Central memory CD4-positive, alpha-beta T cell (primary cell): ENCODE measurements at regions not wholly inside any gene's neighbourhood (a gene's known extent, or its start where the extent isn't known, plus 50 kb on each side); places are given as distances from the start of the nearest gene placed in this dataset.

Experiments used
- DNase-seq: peaks from one replicate; pipeline ENCODE4 v3.0.0; 2022

GRCh38 chr13:21970918-21971317, 300.0 kb downstream of the FGF9 start:
- DNase-seq = no peak

- no peak for DNase-seq
Measured at GRCh38 chr13:21971662-21972621, 301.1 kb downstream of the FGF9 start.

DNA sequence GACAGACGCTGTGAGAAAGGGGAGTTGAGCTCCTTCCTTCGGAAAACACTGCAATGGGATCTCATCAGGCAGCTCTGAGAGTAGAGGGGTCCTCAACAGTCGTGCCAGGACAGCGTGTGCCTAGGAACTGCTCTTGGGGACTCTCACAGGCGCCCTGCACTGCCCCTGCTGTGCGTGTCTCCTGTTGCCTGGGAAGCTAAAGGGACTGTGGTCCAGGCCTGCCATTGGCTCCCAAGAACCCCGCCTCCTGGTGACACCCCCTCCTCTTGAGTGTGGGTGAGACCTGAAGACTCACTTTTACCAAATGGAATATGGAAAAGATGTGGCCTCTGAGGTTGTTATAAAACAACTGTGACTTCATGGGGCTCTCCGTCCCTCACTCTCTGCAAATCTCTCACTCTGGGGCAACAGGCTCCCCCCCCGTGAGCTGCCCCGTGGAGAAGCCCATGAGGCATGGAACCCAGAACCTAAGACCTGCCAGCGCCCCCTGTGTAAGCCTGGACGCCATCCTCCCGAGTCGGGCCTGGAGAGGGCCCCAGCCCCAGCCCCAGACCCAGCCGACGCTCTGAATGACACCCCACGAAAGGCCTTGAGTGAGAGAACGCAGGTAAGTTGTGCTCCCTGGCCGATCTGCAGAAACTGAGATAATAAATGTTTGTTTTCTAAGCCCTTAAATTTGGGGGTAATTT, 302.7 kb downstream of the FGF9 start:
- no peak for DNase-seq

DNA sequence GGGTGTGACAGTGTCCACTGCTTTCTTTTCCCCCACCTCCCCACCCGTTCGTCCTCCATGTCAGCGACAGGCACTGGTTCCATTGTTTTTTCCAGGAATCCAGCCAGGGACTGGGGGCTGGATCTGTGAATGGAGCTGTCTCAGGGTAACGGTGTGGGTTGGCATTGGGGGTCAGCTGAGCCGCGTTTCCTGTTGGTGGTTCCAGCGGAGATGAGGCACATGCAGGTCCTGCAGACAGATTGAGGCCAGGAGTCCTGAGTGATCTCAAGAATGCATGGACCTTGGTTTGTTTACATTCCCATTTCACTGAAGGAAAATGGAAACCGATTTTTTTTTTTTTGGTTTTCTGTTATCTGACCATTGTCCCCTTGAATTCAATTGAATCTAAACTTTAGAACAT, 303.9 kb downstream of the FGF9 start:
- no peak for DNase-seq

GRCh38 chr13:21976159-21976558, 305.3 kb downstream of the FGF9 start:
- no peak for DNase-seq

- DNase-seq = no peak
Measured at GRCh38 chr13:21979161-21979806, 308.4 kb downstream of the FGF9 start.

DNA sequence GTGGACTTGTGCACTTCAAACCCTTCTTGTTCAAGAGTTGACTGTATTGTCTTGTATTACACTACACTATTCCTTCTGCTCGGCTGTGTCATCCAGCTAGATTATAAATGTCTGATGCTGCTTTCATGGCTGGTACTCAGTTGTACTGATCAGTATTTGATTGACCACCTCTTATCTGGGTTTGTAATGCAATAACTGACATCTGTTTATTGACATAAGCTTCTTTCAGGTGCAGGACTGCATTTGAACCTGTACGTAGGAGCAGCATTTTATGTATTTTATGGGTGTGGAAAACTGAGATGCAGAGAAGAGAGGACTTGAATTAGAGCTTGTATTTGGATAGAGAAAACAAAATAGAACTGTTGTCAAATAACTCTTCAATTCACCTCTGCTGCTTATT, 309.2 kb downstream of the FGF9 start:
- DNase-seq = no peak

GRCh38 chr13:21984156-21984555, 313.3 kb downstream of the FGF9 start:
- no peak for DNase-seq

DNA sequence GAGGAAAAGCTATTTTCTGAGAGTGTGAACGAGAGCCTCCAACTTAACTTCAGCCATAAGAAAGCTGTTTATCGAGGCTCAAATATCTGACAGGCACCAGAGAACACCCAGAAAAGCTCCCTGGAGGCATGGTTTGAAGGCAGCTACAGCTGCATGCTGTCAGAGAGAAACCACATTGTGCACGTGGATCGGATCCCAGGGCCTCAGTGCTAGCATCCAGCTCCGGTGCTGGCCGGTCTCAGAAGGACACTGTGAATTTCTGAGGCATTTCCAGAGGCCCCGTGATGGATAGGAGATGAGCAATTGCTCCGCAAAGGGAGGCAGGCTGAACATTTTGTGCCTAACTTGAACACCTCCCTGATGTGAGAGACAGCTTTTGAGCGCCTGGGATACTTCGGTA, 315.7 kb downstream of the FGF9 start:
- DNase-seq = no peak

DNA sequence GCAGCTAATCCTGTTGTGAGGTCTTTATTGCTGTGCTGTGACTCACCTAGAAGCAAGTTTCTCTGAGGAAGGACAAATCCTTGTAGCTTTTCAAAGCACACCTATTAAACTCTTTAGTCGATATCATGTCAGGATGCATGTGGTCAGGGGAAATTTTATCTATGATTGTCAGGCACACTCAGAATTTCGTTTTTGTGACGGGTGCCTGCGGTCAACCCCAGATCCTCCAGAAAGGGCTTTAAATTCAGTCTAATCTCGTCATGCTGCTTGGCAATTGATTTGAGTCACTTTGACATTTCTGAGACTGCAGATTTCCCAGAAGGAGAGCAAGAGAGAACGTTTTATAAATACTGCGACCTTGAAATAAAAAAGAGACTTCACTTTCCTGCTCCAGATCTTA, 316.9 kb downstream of the FGF9 start:
- DNase-seq = no peak

DNA sequence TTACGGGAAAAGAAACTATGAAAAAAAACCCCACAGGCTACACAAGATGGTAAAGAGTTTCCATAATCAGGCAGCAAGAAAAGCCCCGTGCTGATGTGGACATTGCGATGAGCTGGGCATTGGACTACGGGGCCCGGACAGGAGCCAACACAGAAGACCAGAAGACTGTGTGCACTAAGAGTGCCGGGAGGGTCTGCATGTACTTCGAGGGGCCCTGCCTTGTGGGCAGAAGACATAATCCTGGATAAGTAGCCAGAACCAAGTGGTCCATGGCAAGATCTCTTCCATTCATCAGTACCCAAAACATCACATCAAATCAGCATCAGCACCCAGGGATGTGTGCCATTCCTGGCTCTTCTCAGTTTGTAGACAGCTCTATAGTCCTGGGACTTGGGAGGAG, 317.8 kb downstream of the FGF9 start:
- DNase-seq = no peak

DNA sequence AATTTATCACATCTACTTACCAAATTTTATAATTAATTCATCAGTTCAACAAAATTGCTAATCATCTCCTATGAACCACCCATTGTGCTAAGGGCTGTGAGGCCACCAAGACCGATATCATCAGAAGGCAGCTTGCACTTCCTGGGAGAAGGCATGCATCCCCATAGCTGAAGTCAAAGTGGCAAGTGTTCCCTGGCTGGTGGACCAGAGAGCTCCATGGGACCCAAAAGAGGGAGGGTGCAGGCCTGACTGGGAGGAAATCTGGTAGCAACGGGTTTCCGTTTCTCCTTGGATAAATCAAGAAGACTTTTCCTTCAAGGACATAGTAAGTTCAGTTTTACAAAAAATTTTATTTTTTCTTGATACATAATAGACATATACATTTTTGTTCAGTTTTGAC, 325.2 kb downstream of the FGF9 start:
- no peak for DNase-seq

DNA sequence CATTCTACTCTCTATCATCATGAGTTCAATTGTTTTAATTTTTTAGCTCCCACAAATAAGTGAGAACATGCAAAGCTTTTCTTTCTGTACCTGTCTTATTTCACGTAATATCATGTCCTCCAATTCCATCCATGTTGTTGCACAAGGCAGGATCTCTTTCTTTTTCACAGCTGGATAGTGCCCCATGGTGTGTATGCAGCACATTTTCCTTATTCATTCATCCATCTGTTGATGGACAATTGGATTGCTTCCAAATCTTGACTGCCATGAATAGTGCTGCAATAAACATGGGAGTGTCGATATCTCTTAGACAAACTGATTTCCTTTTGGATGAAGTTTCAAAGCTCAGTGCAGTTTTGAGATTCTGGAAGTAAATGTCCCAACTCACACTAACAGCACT, 326.9 kb downstream of the FGF9 start:
- no peak for DNase-seq

- no peak for DNase-seq
Measured at GRCh38 chr13:21998279-21998990, 327.6 kb downstream of the FGF9 start.

GRCh38 chr13:21999666-22000065, 328.8 kb downstream of the FGF9 start:
- no peak for DNase-seq

DNA sequence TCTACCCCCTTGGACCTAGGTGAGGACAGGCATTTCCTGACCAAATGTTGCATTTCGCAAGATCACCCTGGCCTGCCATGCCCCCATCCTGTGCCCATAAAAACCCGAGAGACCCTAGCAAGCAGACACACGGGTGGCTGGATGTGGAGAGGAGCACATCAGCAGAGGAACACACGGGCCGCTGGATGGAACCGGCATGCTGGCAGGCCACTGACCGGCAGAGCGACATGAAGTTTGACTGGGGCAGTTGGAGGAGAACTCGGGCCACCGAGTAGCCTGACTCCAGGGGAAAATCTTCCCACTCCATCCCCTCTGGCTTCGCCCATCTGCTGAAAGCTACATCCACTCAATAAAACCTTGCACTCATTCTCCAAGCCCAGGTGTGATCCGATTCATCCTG, 329.3 kb downstream of the FGF9 start:
- no peak for DNase-seq

- no peak for DNase-seq
Measured at GRCh38 chr13:22001336-22001735, 330.5 kb downstream of the FGF9 start.

- DNase-seq = no peak
Measured at GRCh38 chr13:22002893-22003292, 332.0 kb downstream of the FGF9 start.

DNA sequence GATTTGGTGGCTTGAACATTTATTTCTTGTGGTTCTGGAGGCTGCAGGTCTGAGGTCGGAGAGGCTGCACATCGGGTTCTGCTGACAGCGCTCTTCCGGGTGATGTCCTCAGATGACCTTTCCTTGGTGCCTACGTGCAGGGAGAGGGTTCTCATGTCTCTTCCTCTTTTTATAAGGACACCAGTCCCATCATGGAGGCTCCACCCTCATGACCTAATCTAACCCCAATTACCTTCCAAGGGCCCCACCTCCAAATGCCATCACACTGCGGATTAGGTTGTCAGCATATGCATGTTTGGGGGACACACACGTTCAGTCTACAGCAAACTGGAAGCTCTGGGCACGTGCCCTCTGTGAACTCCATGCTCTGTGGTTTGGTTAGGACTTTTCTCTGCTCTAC, 338.6 kb downstream of the FGF9 start:
- no peak for DNase-seq

- no peak for DNase-seq
Measured at GRCh38 chr13:22009937-22010336, 339.1 kb downstream of the FGF9 start.

GRCh38 chr13:22012686-22013085, 341.8 kb downstream of the FGF9 start:
- no peak for DNase-seq

DNA sequence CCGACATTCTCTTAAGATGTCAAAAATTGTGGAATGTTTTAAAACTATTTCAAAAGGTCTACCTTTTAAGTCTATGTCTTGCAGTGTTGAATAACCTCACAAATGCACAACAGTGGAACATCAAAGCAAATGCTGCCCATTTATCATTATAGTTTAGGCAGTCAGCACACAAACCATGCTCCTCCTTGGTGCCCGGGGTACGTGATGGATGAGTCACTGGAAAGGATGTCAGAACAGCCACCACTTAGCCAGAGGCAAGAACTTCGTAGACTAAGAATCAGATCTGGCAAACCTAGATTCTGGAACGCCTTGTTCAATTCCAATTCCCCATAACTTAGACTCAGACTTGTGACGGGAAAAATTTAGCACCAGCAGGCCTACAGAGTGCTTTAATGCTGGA, 343.6 kb downstream of the FGF9 start:
- no peak for DNase-seq

- no peak for DNase-seq
Measured at GRCh38 chr13:22017226-22017625, 346.4 kb downstream of the FGF9 start.
